K562 (cell line): ENCODE measurements at regions not wholly inside any gene's neighbourhood (a gene's known extent, or its start where the extent isn't known, plus 50 kb on each side); places are given as distances from the start of the nearest gene placed in this dataset.

Experiments
- CBX5 ChIP-seq: IDR thresholded peaks from 2 replicates; pipeline ENCODE4 v1.6.1; 2014; ENCODE audit warnings: low read depth, borderline replicate concordance
- CTCF ChIP-seq, 3 experiments: IDR thresholded peaks in 2 of 3; conservative IDR thresholded peaks in 1 of 3; 2 replicates each; pipeline ENCODE4 v1.5.1; 2011 to 2012; ENCODE audit warnings: low read length in 3 of 3, mild to moderate bottlenecking in 3 of 3, control low read depth in 2 of 3, improper control_type of control experiment in 1 of 3, inconsistent platforms in 1 of 3, low read depth in 1 of 3, mixed read lengths in 1 of 3, moderate library complexity in 1 of 3; ENCODE audit not compliant: insufficient read depth in 2 of 3
- PHF21A ChIP-seq: fragments of 450-650 bp; IDR thresholded peaks from 2 replicates; pipeline ENCODE4 v1.6.1; 2017; ENCODE audit warnings: low read depth, borderline replicate concordance
- XRCC5 ChIP-seq: fragments of 200-400 bp; formaldehyde crosslinking; IDR thresholded peaks from 2 replicates; pipeline ENCODE4 v1.6.1; 2017; ENCODE audit warnings: low read depth, mild to moderate bottlenecking, low read length
- ZBTB33 ChIP-seq: sonication (generic); formaldehyde crosslinking; IDR thresholded peaks from 2 replicates; pipeline ENCODE4 v1.8.1; 2023; ENCODE audit warnings: mild to moderate bottlenecking, missing genetic modification reagents
- ZNF263 ChIP-seq: sonication (generic); formaldehyde crosslinking; IDR thresholded peaks from 2 replicates; pipeline ENCODE4 v1.8.0; 2022; ENCODE audit warnings: mild to moderate bottlenecking, missing genetic modification reagents, borderline replicate concordance
- ZNF764 ChIP-seq: fragments of 250-450 bp; sonication (Bioruptor Pico); IDR thresholded peaks from 2 replicates; pipeline ENCODE4 v1.4.0; 2020; ENCODE audit warnings: low read depth, mild to moderate bottlenecking, moderate library complexity

- TF ChIP-seq ZBTB33 (CRISPR knock-in tag), result 0 out of 2 replicates have a peak, but pooled peaks have one; percentile 12
- TF ChIP-seq ZNF263 (CRISPR knock-in tag), result no peak
- no peak for TF ChIP-seq PHF21A
- TF ChIP-seq CBX5, result peak; percentile 54; the same call in 1 of the 2 replicates
- 0 out of 2 replicates have a peak, but pooled peaks have one; percentile 70 for TF ChIP-seq XRCC5
- TF ChIP-seq CTCF (IDR thresholded peaks at IDR 0.05 in 2 of 3, conservative IDR thresholded peaks at IDR 0.05 in 1 of 3; ENCODE audit: insufficient read depth in 2 of 3, low read depth in 1 of 3, low read length in 3 of 3), result peak; percentile 95 to 99 (median 97)
- TF ChIP-seq ZNF764 (CRISPR knock-in tag), result no peak
These were observed 782.5 kb downstream of the TMEM121 start (continued) for GRCh38 chr14:106308839-106309389.
